NB4 (cell line): ENCODE measurements at regions not wholly inside any gene's neighbourhood (a gene's known extent, or its start where the extent isn't known, plus 50 kb on each side); places are given as distances from the start of the nearest gene placed in this dataset.
A peak's percentile ranks its signal among the peaks of the same experiment; 100 is the strongest.

Experiments
- CTCF ChIP-seq: IDR thresholded peaks from one replicate; pipeline ENCODE4 v1.5.1; 2012; ENCODE audit warnings: low read depth, low read length
- MYC ChIP-seq: IDR thresholded peaks from 2 replicates; pipeline ENCODE4 v1.6.1; 2011; ENCODE audit warnings: low read depth, low read length
- POLR2A ChIP-seq: IDR thresholded peaks from 2 replicates; pipeline ENCODE4 v1.6.1; 2011; ENCODE audit warnings: mild to moderate bottlenecking; ENCODE audit not compliant: insufficient read length; ENCODE audit errors: extremely low read depth

DNA sequence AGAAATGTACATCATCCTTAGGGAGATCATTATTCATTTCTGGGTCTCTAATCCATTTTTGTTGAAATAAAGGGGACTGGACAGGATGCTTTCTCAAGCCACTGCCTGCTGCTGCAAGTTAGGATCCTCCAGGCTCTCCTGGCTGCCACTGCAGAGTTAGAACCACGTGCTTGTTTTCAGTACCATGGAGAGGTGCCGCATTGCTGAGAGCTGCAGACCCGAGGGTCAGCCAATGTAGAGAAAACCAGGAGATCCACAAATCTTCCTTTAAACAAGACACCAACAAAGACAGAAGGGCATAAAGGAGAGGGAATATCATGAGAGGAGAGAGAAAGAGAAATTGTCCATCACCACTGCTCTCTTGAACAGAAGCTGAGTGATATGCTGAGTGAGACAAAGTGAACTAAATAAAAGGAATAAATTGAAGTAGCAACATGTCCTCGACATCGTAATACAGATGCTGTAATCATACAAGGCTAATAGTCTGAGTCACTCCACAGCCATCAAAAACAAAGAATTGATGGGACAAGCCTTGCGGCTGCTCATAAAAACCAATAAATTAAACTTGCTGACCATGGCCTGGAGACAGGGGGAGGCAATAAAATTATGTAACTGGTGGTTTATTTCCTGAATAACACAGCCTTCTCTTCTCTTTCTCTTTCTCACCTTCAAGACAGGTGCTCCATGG is 255.7 kb downstream of the OMA1 start:
- no peak for TF ChIP-seq CTCF
- TF ChIP-seq POLR2A, result no peak
- TF ChIP-seq MYC, result peak; percentile 89
